HG02840 (cell line): ENCODE measurements at regions not wholly inside any gene's neighbourhood (a gene's known extent, or its start where the extent isn't known, plus 50 kb on each side); places are given as distances from the start of the nearest gene placed in this dataset.

Experiments used
- ATAC-seq: cut with Tn5 transposase; IDR thresholded peaks from one replicate; pipeline ENCODE4 v1.9.1; 2021; ENCODE audit warnings: mild to moderate bottlenecking, moderate library complexity, moderate number of reproducible peaks; ENCODE audit not compliant: unreplicated experiment, low FRiP score

GRCh38 chr1:117798550-117798949 is 130.9 kb downstream of the GDAP2 start:
- no peak for ATAC-seq

- ATAC-seq, result no peak
Observed at GRCh38 chr1:117802531-117803257, 126.7 kb downstream of the GDAP2 start.

GRCh38 chr1:117803318-117803717 is 126.1 kb downstream of the GDAP2 start:
- ATAC-seq, result no peak

GRCh38 chr1:117809764-117810163 is 119.7 kb downstream of the GDAP2 start:
- ATAC-seq, result no peak

- no peak for ATAC-seq
Observed at GRCh38 chr1:117810553-117810952, 118.9 kb downstream of the GDAP2 start.

GRCh38 chr1:117812869-117813511 is 116.4 kb downstream of the GDAP2 start:
- ATAC-seq, result no peak
